GM21737 (cell line): ENCODE measurements at regions not wholly inside any gene's neighbourhood (a gene's known extent, or its start where the extent isn't known, plus 50 kb on each side); places are given as distances from the start of the nearest gene placed in this dataset.

ENCODE experiments used
- ATAC-seq: cut with Tn5 transposase; IDR thresholded peaks from one replicate; pipeline ENCODE4 v1.9.1; 2021; ENCODE audit warnings: mild to moderate bottlenecking, moderate library complexity; ENCODE audit not compliant: unreplicated experiment

- ATAC-seq: no peak
Observed at GRCh38 chr6:14705841-14706377, 540.0 kb upstream of the JARID2 start.

DNA sequence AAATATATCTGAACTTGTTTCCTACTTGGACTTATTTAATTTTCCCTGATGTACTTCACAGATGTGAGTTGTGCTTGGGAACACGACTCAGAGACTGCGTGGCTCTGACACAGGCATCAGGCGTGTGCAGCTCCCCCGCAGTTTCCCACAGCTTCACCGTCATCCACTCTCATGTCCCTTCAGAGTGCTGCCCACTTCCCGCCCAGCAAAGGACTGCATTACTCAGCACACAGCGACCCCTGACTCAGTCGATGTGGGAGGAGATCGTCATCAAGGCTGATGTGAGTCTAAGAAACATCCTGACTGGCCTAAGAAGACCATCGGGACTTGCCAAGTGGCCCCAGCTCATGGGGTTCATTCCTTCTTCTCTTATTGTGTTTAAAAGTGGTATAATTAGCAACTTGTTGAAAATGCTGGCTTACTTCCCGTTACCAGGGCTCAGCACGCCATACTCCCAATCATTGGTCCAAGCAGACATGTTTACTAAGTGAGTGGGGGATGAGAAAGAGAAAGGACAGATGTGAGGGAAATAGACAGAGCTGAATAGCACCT, 539.4 kb upstream of the JARID2 start:
- ATAC-seq: no peak

- ATAC-seq: no peak
Observed at GRCh38 chr6:14707276-14707675, 538.6 kb upstream of the JARID2 start.

DNA sequence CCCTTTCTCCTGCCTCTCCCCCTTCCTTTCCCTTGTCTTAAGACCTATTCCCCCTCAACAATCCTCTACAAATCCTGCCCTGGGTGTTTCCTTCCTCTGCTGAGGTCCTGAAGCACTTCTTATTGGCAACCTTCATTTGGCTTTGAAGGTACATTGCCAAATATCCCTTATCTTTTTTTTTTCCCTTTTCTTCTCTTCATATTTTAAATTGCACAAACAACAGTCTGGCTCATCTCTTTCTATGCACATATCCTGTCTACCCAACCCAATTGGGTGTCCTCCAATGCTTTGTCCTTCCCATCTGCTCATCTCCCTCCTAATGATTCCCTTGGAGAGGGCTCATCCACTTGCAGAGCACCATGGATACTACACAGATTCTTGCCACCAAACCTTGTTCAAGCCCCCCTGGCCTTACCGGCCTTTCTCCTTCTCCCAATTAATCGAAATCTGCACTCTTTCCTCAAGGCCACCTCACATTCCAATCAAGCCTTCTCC, 537.9 kb upstream of the JARID2 start:
- ATAC-seq: no peak

DNA sequence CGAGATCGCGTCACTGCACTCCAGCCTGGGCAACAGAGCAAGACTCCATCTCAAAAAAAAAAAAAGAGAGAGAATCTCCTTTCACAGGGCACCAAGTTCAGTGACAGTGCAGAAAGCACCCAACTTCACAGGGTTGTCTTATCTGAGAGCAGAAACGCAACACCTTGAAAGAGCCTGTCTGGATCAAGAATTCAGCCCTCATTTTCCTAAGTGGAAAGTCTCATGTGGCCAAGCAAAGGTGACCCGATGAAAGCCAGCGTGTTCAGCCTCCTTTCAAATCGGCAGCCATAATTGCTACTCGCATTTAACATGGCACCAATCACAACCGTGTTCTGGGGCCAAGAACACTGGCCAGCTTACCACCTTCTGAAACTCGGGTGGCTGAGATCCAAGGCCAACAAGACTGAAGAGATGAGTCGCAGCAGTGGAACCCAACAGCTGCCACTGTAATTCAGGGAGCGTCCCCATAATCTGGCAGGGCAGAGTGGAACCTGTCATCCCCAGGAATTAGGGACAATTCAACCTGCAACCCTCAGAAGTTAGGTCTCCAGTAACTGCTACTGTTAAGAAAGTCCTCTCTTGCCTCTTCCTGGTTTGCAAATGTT, 536.7 kb upstream of the JARID2 start:
- no peak for ATAC-seq

DNA sequence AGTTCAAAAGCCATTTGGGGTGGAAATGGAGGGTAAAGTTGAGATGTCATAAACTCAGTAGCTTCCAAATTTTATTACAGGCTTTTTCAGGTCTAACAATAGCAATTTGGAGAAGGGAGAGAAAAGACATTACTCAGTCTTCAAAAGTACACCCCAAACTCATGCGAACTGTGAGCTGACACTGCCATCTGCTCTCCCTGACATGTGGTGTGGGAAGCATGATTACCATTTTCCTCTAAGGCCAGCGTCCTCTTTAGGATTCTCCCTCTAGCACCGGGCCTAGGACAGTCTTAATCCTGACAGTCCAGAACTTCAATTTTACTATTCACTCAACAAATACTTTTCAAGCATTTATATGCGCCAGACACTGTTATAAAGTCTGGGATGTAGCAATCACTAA, 536.0 kb upstream of the JARID2 start:
- no peak for ATAC-seq

GRCh38 chr6:14710421-14710820, 535.4 kb upstream of the JARID2 start:
- no peak for ATAC-seq

DNA sequence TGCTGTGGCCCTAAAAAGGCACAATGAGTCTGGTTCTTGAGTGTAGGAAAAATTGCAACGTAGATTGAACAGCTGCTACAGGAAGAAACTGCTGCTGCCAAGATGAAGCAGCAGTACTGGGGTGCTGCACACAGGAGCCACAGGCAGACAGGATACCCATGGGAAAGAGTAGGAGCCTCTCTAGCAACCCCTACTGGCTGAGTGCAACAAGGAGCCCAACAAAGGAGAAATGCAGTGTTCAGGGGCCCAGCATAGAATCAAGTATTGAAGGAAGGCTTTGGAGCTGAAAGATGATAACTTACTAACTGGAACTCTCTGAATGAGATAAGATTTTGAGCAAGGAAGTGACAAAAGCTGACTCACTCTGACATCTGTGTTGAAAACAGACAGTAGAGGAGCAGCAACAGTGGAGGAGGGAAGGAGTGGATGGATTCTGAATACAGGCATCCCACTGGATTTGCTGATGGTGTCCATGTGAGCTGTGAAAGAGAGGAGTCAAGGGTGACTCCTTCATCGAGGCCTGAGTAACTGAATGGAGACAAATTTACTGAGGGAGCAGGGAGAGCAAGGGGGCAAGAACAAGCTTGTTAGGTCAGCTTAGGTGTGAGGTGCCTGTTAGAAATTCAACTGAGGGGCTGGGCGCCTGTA, 534.7 kb upstream of the JARID2 start:
- ATAC-seq: no peak

DNA sequence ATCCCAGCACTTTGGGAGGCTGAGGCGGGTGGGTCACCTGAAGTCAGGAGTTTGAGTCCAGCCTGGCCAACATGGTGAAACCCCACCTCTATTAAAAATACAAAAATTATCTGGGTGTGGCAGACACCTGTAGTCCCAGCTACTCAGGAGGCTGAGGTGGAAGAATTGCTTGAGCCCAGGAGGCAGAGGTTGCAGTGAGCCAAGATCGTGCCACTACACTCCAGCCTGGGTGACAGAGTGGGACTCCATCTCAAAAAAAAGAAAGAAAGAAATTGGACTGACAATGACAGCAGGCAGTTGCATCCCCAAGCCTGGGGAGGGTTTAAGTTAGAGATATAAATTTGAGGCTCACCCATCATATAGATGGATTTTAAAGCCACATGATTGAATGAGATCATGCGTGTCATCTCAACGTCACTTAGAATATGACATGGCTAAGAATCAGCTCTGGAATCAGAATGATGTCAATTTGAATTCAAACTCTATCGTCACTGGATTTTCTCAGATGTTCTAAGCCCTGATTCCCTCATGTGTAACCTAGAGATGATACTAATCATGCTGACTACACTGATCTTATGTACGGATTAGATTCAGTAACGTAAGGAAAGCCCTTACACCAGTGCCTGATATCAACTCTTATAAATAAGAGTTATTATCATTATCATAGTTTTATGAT, 534.0 kb upstream of the JARID2 start:
- no peak for ATAC-seq

- ATAC-seq: no peak
Observed at GRCh38 chr6:14713008-14713960, 532.6 kb upstream of the JARID2 start.

- no peak for ATAC-seq
Observed at GRCh38 chr6:14713966-14714631, 531.8 kb upstream of the JARID2 start.

- ATAC-seq: no peak
Observed at GRCh38 chr6:14715076-14715475, 530.8 kb upstream of the JARID2 start.

GRCh38 chr6:14716499-14717146, 529.2 kb upstream of the JARID2 start:
- no peak for ATAC-seq

GRCh38 chr6:14717307-14717706, 528.6 kb upstream of the JARID2 start:
- no peak for ATAC-seq

DNA sequence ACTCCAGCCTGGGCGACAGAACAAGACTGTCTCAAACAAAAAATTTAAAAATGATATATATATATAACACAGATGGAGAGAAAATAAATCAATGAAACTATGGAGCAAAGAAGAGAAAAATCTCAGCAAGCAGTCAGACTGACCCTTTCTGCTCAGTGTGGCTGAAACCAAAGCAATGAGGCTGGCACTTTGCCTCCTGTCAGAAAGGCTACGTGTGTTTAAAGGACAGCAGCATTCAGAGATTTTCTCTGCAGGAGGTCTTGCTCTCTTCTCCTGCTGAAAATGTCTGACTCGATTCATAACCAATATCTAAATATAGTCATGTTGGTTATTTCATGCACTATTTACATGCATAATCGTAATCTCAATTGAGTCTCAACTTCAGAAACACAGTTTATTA, 527.0 kb upstream of the JARID2 start:
- no peak for ATAC-seq

DNA sequence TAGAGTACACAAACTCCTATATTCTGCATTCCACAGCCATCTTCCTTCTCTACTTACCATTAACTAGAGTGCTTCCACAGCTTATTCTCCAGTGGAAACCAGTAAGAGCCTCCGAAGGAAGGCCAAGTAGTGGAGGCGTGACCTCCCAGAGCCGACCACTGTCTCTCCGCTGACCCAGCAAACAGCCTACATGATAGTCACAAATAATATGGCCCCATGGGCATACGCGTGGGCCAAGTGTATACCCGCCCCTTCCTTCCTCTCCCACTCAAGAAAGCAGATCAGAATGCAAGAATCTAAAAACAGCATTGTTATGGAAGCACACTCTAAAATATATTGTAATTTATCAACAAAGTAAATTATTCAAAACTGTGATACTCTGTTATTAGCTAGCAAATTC, 526.6 kb upstream of the JARID2 start:
- ATAC-seq: no peak

DNA sequence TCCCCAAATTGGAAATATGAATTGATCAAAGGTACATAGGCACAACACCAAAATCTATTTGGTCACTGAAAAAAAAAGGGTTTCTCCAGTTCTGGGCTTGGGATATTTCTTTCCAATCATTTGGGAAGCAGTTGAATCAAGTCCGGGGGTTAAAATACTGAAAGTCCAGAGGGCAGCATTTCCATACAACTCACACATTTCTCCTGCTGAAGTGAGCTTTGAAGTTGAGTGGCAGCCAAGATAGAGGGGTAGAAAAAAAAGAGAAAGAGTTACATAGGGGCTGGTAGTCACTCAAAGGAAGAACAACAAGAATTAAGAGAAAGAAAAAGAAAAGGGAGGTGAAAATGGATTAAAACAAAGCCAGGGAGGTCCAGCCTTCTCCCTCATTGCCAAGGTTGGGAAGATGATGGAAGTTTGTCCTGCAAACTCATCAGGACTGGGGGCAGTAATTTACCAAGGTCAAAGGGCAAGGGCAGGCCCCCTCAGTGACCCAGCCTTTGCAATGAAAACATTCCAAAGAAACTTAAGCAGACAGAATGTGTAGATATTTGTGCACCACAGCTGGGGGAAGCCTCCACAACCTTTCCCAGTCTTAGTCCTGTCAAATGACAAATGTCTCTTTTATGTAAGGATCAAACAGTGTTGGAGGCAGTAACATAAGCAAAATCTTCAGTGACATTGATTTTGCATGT, 525.3 kb upstream of the JARID2 start:
- ATAC-seq: no peak

- no peak for ATAC-seq
Observed at GRCh38 chr6:14721103-14721758, 524.6 kb upstream of the JARID2 start.
